ENCODE measurements at regions not wholly inside any gene's neighbourhood (a gene's known extent, or its start where the extent isn't known, plus 50 kb on each side); places are given as distances from the start of the nearest gene placed in this dataset.
A peak's percentile ranks its signal among the peaks of the same experiment; 100 is the strongest.
"Not testable (repeated sequence)": the region's sequence is repeated elsewhere in the genome, so short reads cannot be mapped to it uniquely, and the experiment has no call there.

DNA sequence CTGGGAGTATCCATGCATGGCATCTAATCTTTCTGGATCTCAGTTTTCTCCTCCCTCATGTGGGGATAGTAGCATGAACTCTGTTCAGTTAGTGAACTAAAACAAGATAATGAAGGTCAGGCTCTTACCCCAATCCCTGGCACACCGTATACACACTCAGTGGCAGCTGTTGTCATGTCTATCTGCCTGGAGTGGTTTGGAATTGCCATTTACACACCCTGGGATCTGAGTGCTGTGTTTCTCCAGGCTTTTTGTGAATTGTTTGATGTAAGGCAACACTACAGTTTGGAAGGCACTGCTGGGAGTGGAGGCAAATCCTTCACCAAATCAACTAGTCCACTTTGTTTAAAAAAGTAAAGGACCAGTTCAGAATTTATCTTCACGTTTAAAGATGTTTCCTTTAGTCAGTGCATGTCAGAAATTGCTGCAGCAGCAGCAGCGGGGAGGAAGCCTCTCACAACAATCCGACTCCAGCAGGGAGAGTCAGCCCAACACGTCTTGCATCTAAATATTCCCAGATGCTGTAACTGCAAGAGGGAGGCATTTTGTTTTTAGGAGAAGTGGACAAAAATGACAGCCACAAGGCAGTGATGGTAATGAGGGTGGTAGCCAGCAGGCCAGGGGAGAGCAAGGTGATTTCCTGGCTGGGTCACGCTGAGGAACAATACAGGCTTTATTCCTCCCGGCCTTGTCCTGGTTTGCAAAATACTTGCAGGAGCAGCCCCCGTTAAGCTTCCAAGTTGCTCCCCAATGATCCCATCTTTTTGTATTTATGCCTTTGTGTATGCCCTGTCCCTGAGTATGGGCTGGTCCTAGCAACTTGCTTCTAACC, 128.5 kb upstream of the LRIG1 start:
- no peak for DNase-seq (ENCODE audit: low spot score)

DNA sequence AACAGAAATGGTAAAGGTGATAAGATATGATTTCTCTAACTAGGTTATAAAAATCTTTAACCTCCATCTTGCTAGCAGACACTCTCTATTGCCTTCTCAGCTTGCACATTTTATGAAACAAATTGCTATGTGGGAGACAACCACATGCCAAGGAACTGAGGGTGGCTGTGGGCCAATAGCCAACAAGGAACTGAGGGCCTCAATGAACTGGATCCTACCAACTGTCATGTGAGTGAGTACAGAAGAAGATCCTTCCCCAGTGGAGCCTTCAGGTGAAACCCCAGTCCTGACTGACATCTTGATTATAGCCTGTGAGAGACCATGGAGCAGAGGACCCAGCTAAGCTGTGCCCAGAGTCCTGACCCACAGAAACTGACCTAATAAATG, 129.2 kb upstream of the LRIG1 start:
- DNase-seq (ENCODE audit: low spot score): no peak

DNA sequence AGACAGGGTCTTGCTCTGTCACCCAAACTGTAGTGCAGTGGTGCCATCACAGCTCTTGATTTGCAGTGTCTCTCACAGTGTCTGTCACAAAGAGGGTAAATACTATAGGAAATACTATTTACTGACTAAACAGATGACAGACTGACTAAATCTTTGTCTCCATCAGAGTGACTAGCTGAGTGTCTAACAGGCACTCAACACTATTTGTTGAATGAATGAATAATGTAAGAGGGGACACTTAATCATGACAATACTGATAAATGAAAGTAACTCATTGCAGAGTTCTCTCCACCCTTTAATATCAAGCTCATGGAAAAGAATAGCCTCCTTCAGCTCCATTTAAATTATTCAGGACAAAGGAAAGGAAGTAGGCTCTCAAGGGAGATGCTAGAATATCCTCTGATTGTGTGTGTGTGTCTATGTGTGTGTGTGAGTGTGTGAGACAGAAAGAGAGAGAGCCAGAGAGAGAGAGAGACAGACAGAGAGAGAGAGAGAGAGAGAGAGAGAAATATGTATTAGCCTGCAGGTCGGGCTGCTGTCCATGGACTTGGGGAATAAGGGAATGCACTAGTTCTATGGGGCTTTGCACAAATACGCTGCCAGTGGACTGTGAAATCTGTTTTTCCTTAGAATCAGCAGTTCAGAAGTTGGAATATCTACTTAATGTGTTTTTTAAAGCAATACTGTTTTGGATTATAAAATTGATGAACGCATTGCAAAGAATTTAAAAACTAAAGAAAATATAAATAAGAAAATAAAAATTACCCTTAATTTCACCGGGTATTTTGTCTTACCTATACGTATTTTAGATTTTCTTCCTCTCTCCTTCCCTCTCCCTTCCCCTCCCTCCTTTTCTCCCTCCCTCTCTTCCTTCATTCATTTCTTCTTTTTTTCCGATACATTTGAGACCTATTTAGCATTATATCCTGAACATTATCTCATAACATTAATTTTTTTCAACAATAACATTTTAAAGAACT, 132.9 kb upstream of the LRIG1 start:
- no peak for DNase-seq (ENCODE audit: low spot score)

DNA sequence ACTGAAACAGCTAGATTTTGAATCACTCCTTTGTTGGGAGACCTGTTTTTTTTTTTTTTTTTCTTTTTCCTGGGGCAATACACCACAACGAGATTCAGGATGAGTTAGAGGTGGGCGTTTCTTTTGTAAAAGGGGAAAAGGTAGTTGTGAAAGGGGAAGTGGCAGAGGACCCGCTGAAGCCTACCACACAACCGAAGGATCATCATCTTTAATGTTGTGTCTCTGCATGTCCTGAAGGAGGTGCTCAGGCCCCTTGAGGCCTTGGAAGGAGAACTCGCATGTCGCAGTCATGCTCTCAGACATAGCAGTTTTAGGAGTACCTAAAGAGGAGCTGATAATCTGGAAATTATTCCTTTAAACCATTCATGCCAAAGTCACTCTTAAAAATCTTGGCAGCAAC, 137.9 kb upstream of the LRIG1 start:
- DNase-seq (ENCODE audit: low spot score): no peak

DNA sequence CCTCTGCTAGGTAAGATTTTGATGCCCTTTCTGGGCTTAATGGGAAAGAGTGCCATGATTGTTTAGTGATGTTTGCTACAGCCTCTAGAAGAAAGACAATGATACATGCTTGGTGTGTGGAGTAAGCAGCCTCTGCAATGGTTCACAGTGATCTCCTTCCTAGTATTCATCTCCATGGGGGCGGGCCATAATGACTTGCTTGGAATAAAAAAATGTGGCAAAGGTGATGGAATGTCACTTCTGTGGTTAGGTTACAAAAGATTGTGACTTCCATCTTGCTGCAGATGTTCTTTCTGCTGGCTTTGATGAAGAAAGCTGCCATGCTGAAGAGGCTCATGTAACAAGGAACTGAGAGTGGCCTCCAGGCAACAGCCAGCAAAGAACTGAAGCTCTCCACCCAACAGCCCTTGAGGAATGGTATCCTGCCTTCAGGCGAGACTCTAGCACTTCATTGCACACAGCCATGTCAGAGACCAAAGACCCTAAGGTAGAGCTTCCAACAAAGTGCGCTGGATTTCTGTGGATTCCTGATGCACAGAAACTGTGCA, 139.1 kb upstream of the LRIG1 start:
- no peak for DNase-seq (ENCODE audit: low spot score)

DNA sequence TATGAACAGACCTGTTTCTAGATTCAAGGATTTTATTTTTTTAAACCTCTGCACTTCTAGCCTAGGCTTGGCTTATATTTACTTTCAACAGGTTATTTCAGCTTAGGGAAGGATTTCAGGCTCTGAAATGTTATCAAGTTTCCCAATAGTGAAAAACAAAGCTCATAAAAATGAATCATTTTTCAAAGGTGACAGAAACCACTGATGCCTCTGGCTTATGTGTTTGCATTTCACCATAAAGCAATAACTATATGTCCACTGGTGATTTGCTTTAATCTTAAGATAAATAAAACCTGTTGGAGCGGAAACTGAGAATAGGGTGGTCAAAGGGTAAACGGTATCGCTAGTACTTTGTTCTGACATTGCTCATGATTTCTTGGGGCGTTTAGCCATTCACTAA, 141.2 kb upstream of the LRIG1 start:
- DNase-seq (ENCODE audit: low spot score): peak; percentile 61

DNA sequence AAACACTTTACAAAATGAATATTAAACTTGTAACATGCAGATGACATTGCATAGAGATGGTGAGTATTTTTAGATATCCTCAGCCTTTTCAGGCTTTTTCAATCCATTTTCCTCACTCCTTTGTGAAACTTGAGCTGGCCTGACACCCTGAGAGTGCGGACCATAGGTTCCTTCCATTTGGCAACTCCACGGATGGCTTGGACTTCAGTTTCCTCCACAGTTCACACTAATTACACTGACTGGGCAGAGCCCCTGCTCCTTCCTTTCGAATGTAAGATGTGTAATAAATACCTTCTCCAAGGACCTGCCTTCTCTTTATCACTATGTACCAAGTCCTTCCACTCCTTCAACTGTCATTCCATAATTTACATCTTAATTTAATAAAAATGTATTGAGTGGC, 141.7 kb upstream of the LRIG1 start:
- DNase-seq (ENCODE audit: low spot score): peak; percentile 54

DNA sequence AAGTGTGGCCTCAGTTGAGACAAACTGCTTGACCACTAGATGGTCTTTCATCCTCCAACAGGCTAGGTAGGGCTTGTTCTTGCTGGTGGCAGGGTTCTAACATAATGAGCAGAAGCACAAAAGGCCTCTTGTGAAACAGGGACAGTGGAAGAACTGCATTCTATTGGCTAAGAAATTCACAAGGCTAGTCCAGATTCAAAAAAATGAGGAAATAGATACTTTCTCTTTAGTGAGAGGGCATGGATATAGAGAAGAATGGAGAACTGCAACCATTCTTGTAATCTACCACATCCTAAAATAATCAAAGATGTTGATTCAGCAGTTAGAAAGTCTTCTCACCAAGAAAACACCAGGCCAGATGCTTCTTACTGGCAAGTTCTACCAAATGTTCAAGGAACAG, 143.7 kb upstream of the LRIG1 start:
- DNase-seq (ENCODE audit: low spot score): no peak

DNA sequence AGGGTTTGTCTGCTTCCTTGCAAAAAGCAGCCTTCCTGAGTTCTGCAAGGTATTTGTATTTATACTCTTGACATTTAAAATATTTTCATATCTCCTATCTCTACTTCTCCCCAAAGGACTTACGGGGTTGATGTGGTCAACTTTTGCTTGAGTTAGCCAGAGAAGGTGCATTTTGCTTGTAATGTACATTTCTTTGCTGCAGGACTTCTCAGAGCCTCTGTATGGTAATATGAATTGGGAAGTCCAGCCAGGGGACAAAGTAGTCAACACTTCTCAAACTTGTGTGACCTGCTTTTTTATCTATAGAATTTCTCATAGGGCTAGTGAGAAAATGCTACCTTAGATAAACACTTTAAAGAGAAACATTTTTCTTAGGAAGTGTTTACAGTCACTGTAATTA, 148.2 kb upstream of the LRIG1 start:
- DNase-seq (ENCODE audit: low spot score): no peak

DNA sequence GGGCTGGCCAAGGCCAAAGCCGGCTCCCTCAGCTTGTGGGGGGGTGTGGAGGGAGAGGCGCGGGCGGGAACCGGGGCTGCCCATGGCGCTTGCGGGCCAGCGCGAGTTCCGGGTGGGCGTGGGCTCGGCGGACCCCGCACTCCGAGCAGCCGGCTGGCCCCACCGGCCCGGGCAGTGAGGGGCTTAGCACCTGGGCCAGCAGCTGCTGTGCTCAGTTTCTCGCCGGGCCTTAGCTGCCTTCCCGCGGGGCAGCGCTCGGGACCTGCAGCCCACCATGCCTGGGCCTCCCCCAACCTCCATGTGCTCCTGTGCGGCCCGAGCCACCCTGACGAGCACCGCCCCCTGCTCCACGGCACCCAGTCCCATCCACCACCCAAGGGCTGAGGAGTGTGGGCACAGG, 150.7 kb upstream of the LRIG1 start:
- DNase-seq (ENCODE audit: low spot score): not testable (repeated sequence)

DNA sequence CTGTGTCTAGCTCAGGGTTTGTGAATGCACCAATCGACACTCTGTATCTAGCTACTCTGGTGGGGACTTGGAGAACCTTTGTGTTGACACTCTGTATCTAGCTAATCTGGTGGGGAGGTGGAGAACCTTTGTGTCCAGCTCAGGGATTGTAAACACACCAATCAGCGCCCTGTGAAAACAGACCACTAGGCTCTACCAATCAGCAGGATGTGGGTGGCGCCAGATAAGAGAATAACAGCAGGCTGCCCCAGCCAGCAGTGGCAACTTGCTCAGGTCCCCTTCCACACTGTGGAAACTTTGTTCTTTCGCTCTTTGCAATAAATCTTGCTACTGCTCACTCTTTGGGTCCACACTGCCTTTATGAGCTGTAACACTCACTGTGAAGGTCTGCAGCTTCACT, 151.3 kb upstream of the LRIG1 start:
- DNase-seq (ENCODE audit: low spot score): not testable (repeated sequence)

DNA sequence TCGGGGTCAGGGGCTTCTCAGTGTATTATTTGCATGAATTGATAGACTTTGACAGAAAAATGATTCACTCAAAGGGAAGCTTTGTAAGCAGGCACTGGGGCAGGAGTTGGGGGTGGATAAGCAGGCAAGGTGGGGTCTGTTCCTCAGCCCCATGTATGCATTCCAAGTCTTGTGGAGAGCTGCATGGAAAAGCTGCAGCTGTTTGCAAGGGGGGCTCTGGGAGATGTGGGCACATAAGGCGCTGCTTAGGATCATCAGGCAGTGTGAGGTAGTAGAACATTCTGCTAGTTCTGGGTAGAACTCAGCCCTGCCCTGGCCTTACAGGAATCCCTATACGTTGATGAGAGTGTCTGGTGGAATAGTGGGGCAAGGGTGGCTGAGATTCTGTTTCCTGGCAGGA, 154.2 kb upstream of the LRIG1 start:
- no peak for DNase-seq (ENCODE audit: low spot score)

DNA sequence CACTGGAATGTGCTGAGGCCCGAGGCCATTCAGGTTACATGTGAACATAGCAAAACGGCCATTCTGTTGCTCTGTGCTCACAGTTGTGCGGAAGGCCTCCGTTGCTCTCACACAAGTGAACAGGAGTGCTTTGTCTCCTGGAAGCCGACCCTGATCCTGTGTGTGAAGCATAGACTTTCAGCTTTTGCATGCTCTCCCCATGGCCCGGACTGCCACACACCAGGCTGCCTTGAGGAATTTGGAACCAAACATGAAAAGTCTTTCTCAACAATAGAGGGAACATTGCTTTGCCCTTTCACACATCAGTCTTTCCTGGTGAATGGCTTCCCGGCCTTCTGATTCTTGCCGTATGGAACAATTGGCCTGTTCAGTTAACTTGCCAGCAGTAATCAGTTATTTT, 154.8 kb upstream of the LRIG1 start:
- no peak for DNase-seq (ENCODE audit: low spot score)

DNA sequence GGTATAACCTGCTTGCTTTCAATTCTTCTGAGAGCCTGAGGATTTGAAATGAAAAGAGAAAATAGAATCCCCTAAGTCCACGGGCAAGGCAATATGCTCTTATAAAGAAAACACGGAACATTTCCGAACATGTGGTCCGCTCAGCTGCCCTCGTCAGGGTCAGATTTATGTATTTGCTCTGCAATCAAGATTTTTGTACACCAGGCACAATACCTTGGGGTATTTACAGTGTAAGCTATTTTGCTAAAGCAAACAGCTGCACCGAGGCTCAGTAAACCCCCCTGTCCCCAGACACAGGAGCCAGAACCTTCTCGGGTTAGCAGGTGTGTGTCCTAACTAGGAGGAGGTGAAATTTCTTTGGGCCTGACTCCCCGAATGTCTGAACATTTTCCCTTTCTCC, 155.8 kb upstream of the LRIG1 start:
- DNase-seq (ENCODE audit: low spot score): no peak

DNA sequence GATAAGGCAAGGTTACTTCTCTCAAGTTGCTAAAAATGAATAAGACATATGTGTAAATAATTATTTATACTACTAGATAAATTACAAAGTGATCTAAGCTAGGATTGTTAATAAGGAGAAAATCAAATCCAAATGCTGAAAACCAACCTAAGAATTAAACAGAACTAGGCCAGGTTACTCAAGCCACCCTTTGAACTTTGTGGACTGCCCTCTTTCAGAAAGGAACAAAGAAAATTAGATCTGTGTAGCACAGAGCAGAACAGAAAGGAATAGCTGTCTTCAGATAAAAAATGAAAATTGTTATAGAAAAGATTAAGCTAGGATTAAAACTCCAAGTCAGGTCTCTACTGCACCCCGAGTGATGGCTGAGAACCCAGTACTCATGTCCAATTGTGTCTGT, 158.2 kb upstream of the LRIG1 start:
- no peak for DNase-seq (ENCODE audit: low spot score)

DNA sequence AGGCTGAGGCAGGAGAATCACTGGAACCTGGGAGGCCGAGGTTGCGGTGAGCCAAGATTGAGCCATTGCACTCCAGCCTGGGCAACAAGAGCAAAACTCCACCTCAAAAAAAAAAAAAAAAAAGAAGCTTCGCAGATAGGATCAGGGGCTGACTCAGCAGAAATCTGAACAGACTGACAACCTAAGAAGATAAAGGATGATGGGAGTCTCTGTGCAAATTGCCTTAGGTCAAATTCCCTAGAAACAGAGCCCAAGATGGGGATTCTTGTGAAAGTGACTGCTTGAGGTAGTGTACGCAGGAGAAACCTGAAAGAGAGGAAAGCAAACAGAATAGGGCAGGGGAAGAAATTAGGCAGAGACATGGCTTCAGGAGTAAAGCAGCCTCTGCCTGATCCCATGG, 160.8 kb upstream of the LRIG1 start:
- DNase-seq (ENCODE audit: low spot score): no peak

DNA sequence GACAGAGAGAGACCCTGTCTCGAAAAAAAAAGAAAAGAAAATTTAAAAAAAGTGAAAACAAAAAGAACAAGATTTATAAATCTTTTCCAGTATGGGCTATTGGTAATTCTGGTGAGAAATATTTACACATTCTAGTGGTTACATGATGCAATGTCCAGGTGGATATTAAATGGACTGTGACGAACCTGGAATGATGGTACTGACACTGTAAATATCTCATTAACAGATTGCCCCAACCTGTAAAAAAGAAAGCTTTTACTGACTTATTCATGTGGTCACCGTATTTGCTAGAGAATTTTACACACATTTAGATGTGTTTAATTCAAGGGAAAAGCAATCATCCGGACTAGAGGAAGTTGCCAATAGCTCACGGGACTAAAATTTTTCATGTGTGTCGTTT, 162.1 kb upstream of the LRIG1 start:
- DNase-seq (ENCODE audit: low spot score): no peak

DNA sequence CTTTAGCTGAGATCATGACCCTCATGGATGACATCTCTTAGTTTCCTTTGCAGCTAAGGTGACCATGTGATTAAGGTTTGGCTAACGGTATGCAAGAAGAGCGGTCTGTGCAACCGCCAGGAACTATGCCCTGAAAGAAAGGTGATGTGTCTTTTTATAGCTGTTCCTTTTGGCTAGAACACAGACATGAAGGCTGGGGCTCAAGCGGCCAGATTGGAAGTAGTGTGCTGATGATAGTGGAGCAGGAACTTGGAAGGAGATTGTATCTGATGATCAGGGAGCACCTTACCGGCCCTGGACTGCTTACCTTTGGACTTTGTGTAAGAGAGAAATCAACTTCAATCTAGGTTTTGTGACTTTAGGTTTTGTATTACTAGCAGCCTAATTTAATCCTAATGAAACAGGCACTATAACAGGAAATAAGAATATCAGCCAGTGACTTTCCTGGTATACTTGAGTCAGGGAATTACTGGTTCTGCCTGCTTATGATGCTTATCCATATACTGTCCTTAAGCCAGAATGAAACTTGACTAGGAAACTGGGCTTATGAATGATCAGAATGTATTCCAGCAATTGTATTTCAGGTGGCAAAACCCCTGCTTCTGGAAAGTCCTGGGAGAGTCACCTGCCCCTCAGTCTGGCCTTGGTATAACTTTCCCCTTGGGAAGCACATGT, 164.3 kb upstream of the LRIG1 start:
- DNase-seq (ENCODE audit: low spot score): no peak

DNA sequence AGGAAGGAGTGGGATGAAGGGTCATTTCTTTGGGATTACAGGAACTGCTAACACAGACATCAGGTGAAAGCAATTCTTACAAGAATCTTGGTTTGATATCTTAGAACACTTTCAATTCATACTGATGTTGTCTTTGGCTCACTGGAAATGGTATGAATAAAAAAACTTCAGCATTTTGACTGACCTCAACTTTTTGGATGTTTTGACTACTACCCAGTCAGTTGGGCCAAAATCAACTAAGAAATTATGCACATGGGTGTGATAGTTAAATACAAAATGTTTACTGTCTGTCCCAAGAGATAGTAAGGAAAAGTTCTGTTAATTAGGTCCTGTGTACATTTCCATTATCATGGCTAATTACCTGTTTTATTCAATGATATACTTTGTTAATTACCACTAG, 165.5 kb upstream of the LRIG1 start:
- no peak for DNase-seq (ENCODE audit: low spot score)

DNA sequence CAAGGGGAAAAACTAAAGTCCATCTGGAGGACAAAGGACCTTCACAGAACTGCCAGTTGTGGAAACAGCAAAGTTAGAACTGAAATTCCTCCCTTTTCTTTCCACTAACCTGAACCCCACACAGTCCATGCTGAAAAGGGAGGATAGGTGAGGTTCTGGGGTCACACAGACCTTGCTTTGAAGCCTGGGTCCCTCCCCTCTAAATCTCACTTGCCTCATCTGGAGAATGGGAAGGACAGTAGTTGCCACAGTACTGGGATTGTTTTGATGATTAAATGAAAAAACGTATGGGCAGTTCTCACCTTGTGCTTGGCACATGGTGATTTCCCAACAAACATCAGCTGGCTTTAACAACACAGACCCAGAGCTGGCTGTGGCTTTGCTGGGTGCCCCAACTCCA, 166.4 kb upstream of the LRIG1 start:
- no peak for DNase-seq (ENCODE audit: low spot score)

DNA sequence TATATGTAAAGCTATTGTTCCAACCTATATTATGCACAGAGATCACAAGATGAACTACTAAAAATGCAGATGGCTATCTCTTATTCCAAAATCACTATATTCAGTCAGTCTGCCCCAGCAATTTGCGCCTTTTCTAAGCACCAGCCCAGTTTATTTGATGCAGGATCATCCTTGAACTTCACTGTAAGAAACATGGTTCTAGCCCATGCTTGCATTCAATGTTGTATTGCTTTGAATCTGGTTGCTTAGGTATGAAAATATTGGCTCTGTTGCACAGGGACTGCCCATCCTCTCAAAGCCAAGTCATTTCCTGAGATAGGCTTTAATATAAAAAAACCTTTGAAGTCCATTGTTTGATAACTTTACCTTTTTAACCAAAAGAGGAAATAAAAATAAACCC, 170.5 kb upstream of the LRIG1 start:
- no peak for DNase-seq (ENCODE audit: low spot score)

DNA sequence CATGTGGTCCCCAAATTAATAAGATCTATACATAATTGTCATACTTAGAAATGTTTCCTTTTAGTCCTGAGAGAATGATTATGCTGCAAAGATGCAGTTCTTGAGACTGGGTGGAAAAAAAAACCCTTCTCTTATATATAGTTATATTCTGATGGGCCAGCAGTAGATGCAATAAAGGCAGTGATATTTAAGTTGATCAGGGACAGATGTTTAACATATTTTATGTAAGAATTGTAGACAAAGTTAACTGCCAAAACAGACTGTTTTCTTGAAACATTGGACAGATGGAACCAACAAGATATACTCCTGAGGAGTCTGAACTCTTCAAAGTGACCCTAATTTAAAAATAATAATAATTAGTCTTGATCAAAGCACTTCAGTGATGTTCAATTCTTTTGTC, 172.0 kb upstream of the LRIG1 start:
- DNase-seq (ENCODE audit: low spot score): no peak
